HepG2 (cell line): ENCODE measurements at regions not wholly inside any gene's neighbourhood (a gene's known extent, or its start where the extent isn't known, plus 50 kb on each side); places are given as distances from the start of the nearest gene placed in this dataset.

Source experiments
- ATAC-seq: fragments of 200-7000 bp; cut with Tn5 transposase; 3 replicates; pipeline ENCODE4 v1.9.1; 2020; ENCODE audit warnings: mild to moderate bottlenecking, moderate library complexity
- BruUV-seq: library from RNA; stranded (reverse); fragments of 400-500 nt; replicated peaks from 2 replicates; lab custom pipeline; 2021; lab: Mats Ljungman, UMichigan
- CTCF ChIA-PET: fragments of 300-600 bp; formaldehyde crosslinking; extraction: SDS; loops from one replicate; lab custom pipeline; 2021; ENCODE audit warnings: low total read pairs, inconsistent platforms, low intra/inter-chr PET ratio; lab: Yijun Ruan, JAX
- POLR2A ChIA-PET: fragments of 350-600 bp; sonication (Branson Sonifier 250); formaldehyde crosslinking; loops from one replicate; lab custom pipeline; 2020; ENCODE audit warnings: antibody characterized with exemption, inconsistent platforms; lab: Yijun Ruan, JAX
- DNase-seq: peaks from one replicate; pipeline ENCODE4 v3.0.0-alpha.2; 2015; ENCODE audit warnings: low spot score
- FAIRE-seq: peaks from 3 replicates; lab custom pipeline; 2011; peaks lifted over from hg19 to GRCh38; lab: Jason Lieb, UNC
- H2AFZ ChIP-seq: one replicate; pipeline ENCODE4 v1.6.1; 2011; ENCODE audit warnings: low read length, inconsistent platforms
- H3K27ac ChIP-seq: fragments of 300-600 bp; 3 replicates; pipeline ENCODE4 v1.8.0; 2011; ENCODE audit warnings: mixed run types, mild to moderate bottlenecking, mixed read lengths, low read length, inconsistent platforms; ENCODE audit not compliant: insufficient read depth; ENCODE audit errors: extremely low read length
- H3K27me3 ChIP-seq, 2 experiments: fragments of 200-600 bp in 1 of 2; 2 replicates in 1 of 2; 3 replicates in 1 of 2; pipeline versions ENCODE4 v1.6.0 to v1.8.0; 2011; ENCODE audit warnings: low read length in 2 of 2, mild to moderate bottlenecking in 2 of 2, moderate library complexity in 2 of 2, inconsistent platforms in 1 of 2; ENCODE audit not compliant: insufficient read depth in 2 of 2, control insufficient read depth in 1 of 2
- H3K36me3 ChIP-seq, 2 experiments: fragments of 200-600 bp in 1 of 2; replicated peaks in 1 of 2; 2 replicates in 1 of 2; 3 replicates in 1 of 2; pipeline versions ENCODE4 v1.5.1 to v1.8.0; 2011; ENCODE audit warnings: low read length in 2 of 2, inconsistent platforms in 1 of 2; ENCODE audit not compliant: insufficient read depth in 2 of 2, control insufficient read depth in 1 of 2
- H3K4me1 ChIP-seq: 2 replicates; pipeline ENCODE4 v1.5.1; 2012; ENCODE audit warnings: low read length, inconsistent platforms; ENCODE audit not compliant: insufficient read depth
- H3K4me2 ChIP-seq: 2 replicates; pipeline ENCODE4 v1.6.0; 2011; ENCODE audit warnings: low read depth, low read length, inconsistent platforms
- H3K4me3 ChIP-seq, 3 experiments: fragments of 200-600 bp in 1 of 3; sonication (generic), shearing (Covaris generic) in 1 of 3; replicated peaks in 1 of 3; 2 replicates each; pipeline ENCODE4 v1.5.1; 2011 to 2016; ENCODE audit warnings: low read length in 3 of 3, inconsistent platforms in 2 of 3, low read depth in 2 of 3, mild to moderate bottlenecking in 2 of 3, control low read depth in 1 of 3, mixed read lengths in 1 of 3; ENCODE audit not compliant: insufficient read depth in 1 of 3
- H3K79me2 ChIP-seq: one replicate; pipeline ENCODE4 v1.6.1; 2011; ENCODE audit warnings: low read length, inconsistent platforms; ENCODE audit not compliant: insufficient read depth
- H3K9ac ChIP-seq: 2 replicates; pipeline ENCODE4 v1.6.0; 2011; ENCODE audit warnings: mild to moderate bottlenecking, low read depth, low read length, inconsistent platforms; ENCODE audit not compliant: insufficient read depth
- H3K9me3 ChIP-seq: 2 replicates; pipeline ENCODE4 v1.5.1; 2012; ENCODE audit warnings: mild to moderate bottlenecking, low read length
- H4K20me1 ChIP-seq: 2 replicates; pipeline ENCODE4 v1.6.0; 2011; ENCODE audit warnings: inconsistent platforms, mild to moderate bottlenecking, low read length, moderate library complexity; ENCODE audit not compliant: insufficient read depth
- CEBPB ChIP-seq: IDR thresholded peaks from 2 replicates; pipeline ENCODE4 v1.6.1; 2011; ENCODE audit warnings: low read depth, low read length, improper control_type of control experiment, borderline replicate concordance
- NFE2L1 ChIP-seq: sonication (generic); formaldehyde crosslinking; IDR thresholded peaks from 2 replicates; pipeline ENCODE4 v1.4.0; 2020; ENCODE audit warnings: missing genetic modification reagents, mild to moderate bottlenecking, borderline replicate concordance
- SUZ12 ChIP-seq: fragments of 150-350 bp; IDR thresholded peaks from 2 replicates; pipeline ENCODE4 v1.6.1; 2014; ENCODE audit warnings: low read depth, low read length
- ZBTB39 ChIP-seq: sonication (generic); formaldehyde crosslinking; IDR thresholded peaks from 2 replicates; pipeline ENCODE4 v1.5.0; 2020; ENCODE audit warnings: missing genetic modification reagents
- WGBS: methylation state at CpG from one replicate; pipeline ENCODE4 v1.1.6; 2017; ENCODE audit warnings: low lambda C conversion rate; 5-methylcytosine and 5-hydroxymethylcytosine counted together
- in situ Hi-C: cut with HindIII; loops from 2 replicates; pipeline ENCODE4 v1.10.0; 2017; ENCODE audit warnings: low pct_unique_long_range_greater_than_20kb; ENCODE audit not compliant: extremely low pct_ligation_motif_present
- intact Hi-C: fragments of 100-400 bp; cut with micrococcal nuclease; formaldehyde crosslinking; loops from one replicate; pipeline ENCODE4 v1.10.0; 2022; ENCODE audit not compliant: unreplicated experiment

DNA sequence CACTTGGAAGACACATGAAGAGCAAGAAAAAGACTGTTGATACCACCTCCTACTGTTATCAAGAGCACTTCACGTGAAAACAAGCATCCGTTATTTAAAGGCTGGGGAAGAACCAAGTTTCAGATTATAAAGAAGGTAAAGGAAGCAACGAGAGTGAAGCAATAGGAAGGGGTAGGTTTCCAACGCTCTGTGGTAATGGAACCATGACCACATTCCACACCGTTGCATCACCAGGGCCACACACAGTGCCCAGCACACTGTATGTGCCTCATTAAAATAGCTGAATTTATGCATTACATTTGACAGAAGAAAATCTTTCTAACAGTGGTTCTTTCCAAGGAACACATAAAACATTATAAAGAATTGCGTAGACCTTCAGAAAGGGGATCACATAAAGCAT lies 435.8 kb downstream of the MRPL39 start:
- Histone ChIP-seq H3K27ac (no peak overlapping the region), H3K4me3 (no peak overlapping the region), H3K4me2 (no peak overlapping the region), H3K27me3 (no peaks in the 10 kb centered on the region), H3K79me2 (no peaks in the 10 kb centered on the region), H2AFZ (no peak overlapping the region), H3K4me1 (no peaks in the 10 kb centered on the region), H3K9me3 (peaks cover 97% of the 10 kb centered on the region), H4K20me1 (no peaks in the 10 kb centered on the region), H3K9ac (no peak overlapping the region), H3K36me3 (no peaks in the 10 kb centered on the region)
- POLR2A ChIA-PET = no interaction called here
- intact Hi-C loops (no loop called here), in situ Hi-C loops (no loop called here)
- 4% methylated on average over 6 of the region's 6 CpGs for WGBS
- no TSS peak for BruUV-seq
- CTCF ChIA-PET = no interaction called here
- no peak for ATAC-seq
- TF ChIP-seq ZBTB39 (CRISPR knock-in tag) (no peak), CEBPB (0 out of 2 replicates have a peak, but pooled peaks have one; percentile 1), NFE2L1 (CRISPR knock-in tag) (no peak)
- DNase-seq = no peak
- FAIRE-seq = no peak

DNA sequence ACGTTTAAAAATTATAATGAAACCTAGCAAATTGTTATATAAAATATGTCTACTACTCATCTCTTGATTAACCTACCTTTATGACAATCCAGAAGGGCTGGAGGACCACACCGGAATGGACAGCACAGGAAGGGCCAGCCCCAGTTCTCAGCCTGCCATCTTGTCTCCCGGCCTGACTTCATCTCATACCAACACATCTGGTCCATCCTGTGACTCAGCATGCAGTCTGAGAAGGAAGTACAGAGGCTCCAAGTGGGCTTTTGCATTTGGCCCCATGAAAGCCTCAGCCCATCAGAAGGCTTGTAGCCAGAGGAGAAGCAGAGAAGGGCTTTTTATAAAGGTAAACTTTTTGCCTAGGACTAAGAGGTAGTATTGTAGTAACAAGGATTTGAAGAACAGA lies 436.6 kb downstream of the MRPL39 start:
- no peak overlapping the region for H3K27ac ChIP-seq
- ATAC-seq = no peak
- intact Hi-C loops = no loop called here
- H2AFZ ChIP-seq = no peak overlapping the region
- H3K27me3 ChIP-seq = no peaks in the 10 kb centered on the region
- no peaks in the 10 kb centered on the region for H4K20me1 ChIP-seq
- ChIA-PET POLR2A (no interaction called here), CTCF (no interaction called here)
- no peak for FAIRE-seq
- no peak for TF ChIP-seq SUZ12
- no peak for DNase-seq
- H3K4me2 ChIP-seq = no peak overlapping the region
- no peaks in the 10 kb centered on the region for H3K4me1 ChIP-seq
- BruUV-seq = no TSS peak
- H3K9me3 ChIP-seq = peaks cover 97% of the 10 kb centered on the region
- no peaks in the 10 kb centered on the region for H3K36me3 ChIP-seq
- H3K79me2 ChIP-seq = no peaks in the 10 kb centered on the region
- no peak overlapping the region for H3K4me3 ChIP-seq
- in situ Hi-C loops = no loop called here
- H3K9ac ChIP-seq = no peak overlapping the region
- 19% methylated on average over 3 of the region's 3 CpGs for WGBS
